GM12878 (cell line): ENCODE measurements at regions not wholly inside any gene's neighbourhood (a gene's known extent, or its start where the extent isn't known, plus 50 kb on each side); places are given as distances from the start of the nearest gene placed in this dataset.

Experiments
- ATAC-seq: fragments of 200-7000 bp; cut with Tn5 transposase; 3 replicates; pipeline ENCODE4 v1.9.1; 2020; ENCODE audit warnings: mild to moderate bottlenecking, moderate library complexity
- BruUV-seq: library from RNA; stranded (reverse); fragments of 400-500 nt; replicated peaks from 2 replicates; lab custom pipeline; 2021; lab: Mats Ljungman, UMichigan
- CTCF ChIA-PET: fragments of 300-600 bp; sonication (Branson Sonifier 250); formaldehyde crosslinking; extraction: SDS; loops from one replicate; lab custom pipeline; 2021; ENCODE audit warnings: inconsistent platforms; lab: Yijun Ruan, JAX
- POLR2A ChIA-PET: fragments of 350-600 bp; formaldehyde crosslinking; extraction: SDS; loops from one replicate; lab custom pipeline; 2021; ENCODE audit warnings: inconsistent platforms; lab: Charles Lee
- RAD21 ChIA-PET: fragments of 300-600 bp; sonication (Branson Sonifier 250); formaldehyde crosslinking; loops from one replicate; lab custom pipeline; 2023; ENCODE audit warnings: antibody characterized with exemption; ENCODE audit not compliant: unreplicated experiment; lab: Charles Lee
- SMC1A ChIA-PET: fragments of 300-600 bp; sonication (Branson Sonifier 250); formaldehyde crosslinking; loops from one replicate; lab custom pipeline; 2023; ENCODE audit not compliant: unreplicated experiment, uncharacterized antibody; lab: Charles Lee
- DNase-seq: peaks from one replicate; pipeline ENCODE4 v3.0.0-alpha.2; 2011; ENCODE audit warnings: low read depth, low spot score
- FAIRE-seq: peaks from 3 replicates; lab custom pipeline; 2011; peaks lifted over from hg19 to GRCh38; lab: Jason Lieb, UNC
- H2AFZ ChIP-seq: 2 replicates; pipeline ENCODE4 v1.6.0; 2011; ENCODE audit warnings: low read depth, low read length, control low read depth; ENCODE audit not compliant: control insufficient read depth
- H3K27ac ChIP-seq: 2 replicates; pipeline ENCODE4 v1.5.1; 2011; ENCODE audit warnings: control low read depth; ENCODE audit not compliant: control insufficient read depth, insufficient read depth
- H3K27me3 ChIP-seq, 2 experiments: replicated peaks in 1 of 2; 2 replicates each; pipeline versions ENCODE4 v1.6.0 to v1.6.1; 2011; ENCODE audit warnings: low read length in 1 of 2; ENCODE audit not compliant: control insufficient read depth in 2 of 2, insufficient read depth in 2 of 2
- H3K36me3 ChIP-seq, 2 experiments: 2 replicates each; pipeline ENCODE4 v1.5.1; 2011; ENCODE audit warnings: low read length in 1 of 2; ENCODE audit not compliant: control insufficient read depth in 2 of 2, insufficient read depth in 2 of 2
- H3K4me1 ChIP-seq: 2 replicates; pipeline ENCODE4 v1.6.1; 2011; ENCODE audit warnings: mild to moderate bottlenecking, low read length, moderate library complexity, mixed read lengths; ENCODE audit not compliant: control insufficient read depth, insufficient read depth
- H3K4me2 ChIP-seq: 2 replicates; pipeline ENCODE4 v1.6.0; 2011; ENCODE audit warnings: control low read depth; ENCODE audit not compliant: control insufficient read depth, insufficient read depth
- H3K4me3 ChIP-seq: fragments of 200-600 bp; sonication (generic); 2 replicates; pipeline ENCODE4 v1.5.1; 2016
- H3K79me2 ChIP-seq: 2 replicates; pipeline ENCODE4 v1.6.0; 2011; ENCODE audit warnings: low read length; ENCODE audit not compliant: control insufficient read depth, insufficient read depth
- H3K9ac ChIP-seq: 2 replicates; pipeline ENCODE4 v1.8.0; 2011; ENCODE audit warnings: low read length, control low read depth, mixed read lengths; ENCODE audit not compliant: control insufficient read depth, insufficient read depth
- H3K9me3 ChIP-seq: replicated peaks from 3 replicates; pipeline ENCODE4 v1.5.1; 2011; ENCODE audit warnings: mild to moderate bottlenecking, low read length; ENCODE audit not compliant: control insufficient read depth, insufficient read depth
- H4K20me1 ChIP-seq: 2 replicates; pipeline ENCODE4 v1.6.0; 2011; ENCODE audit not compliant: control insufficient read depth, insufficient read depth
- BCLAF1 ChIP-seq: fragments of 450-650 bp; IDR thresholded peaks from 2 replicates; pipeline ENCODE4 v1.6.1; 2017; ENCODE audit warnings: antibody characterized with exemption, mild to moderate bottlenecking, moderate library complexity
- CBX3 ChIP-seq: fragments of 200-600 bp; sonication (generic); IDR thresholded peaks from 2 replicates; pipeline ENCODE4 v1.6.1; 2016; ENCODE audit warnings: low read depth, borderline replicate concordance
- CHD1 ChIP-seq: IDR thresholded peaks from 2 replicates; pipeline ENCODE4 v1.6.1; 2012; ENCODE audit warnings: low read depth, low read length, improper control_type of control experiment
- DPF2 ChIP-seq: fragments of 450-650 bp; IDR thresholded peaks from 2 replicates; pipeline ENCODE4 v1.6.1; 2017; ENCODE audit warnings: mild to moderate bottlenecking
- ETV6 ChIP-seq, 2 experiments: fragments of 450-650 bp in 1 of 2; IDR thresholded peaks in 1 of 2; conservative IDR thresholded peaks in 1 of 2; 2 replicates each; pipeline ENCODE4 v1.6.1; 2014; ENCODE audit warnings: antibody characterized with exemption in 1 of 2, borderline replicate concordance in 1 of 2, low read depth in 1 of 2, mild to moderate bottlenecking in 1 of 2, moderate library complexity in 1 of 2
- GABPA ChIP-seq: IDR thresholded peaks from 2 replicates; pipeline ENCODE4 v1.6.1; 2014; ENCODE audit warnings: antibody characterized with exemption, low read depth, mild to moderate bottlenecking, inconsistent platforms
- MYC ChIP-seq: IDR thresholded peaks from 2 replicates; pipeline ENCODE4 v1.6.1; 2011; ENCODE audit warnings: mild to moderate bottlenecking, low read length, moderate library complexity, inconsistent platforms; ENCODE audit not compliant: insufficient read depth, insufficient replicate concordance, insufficient read length, severe bottlenecking
- PAX5 ChIP-seq: IDR thresholded peaks from 2 replicates; pipeline ENCODE4 v1.6.1; 2011; ENCODE audit warnings: low read depth, low read length, borderline replicate concordance
- RAD21 ChIP-seq: IDR thresholded peaks from 2 replicates; pipeline ENCODE4 v1.6.1; 2011; ENCODE audit warnings: mild to moderate bottlenecking, low read depth, low read length, moderate library complexity; ENCODE audit not compliant: insufficient read depth
- RBBP5 ChIP-seq: fragments of 200-600 bp; sonication (generic); conservative IDR thresholded peaks from 2 replicates; pipeline ENCODE4 v1.6.1; 2016
- SMARCA5 ChIP-seq: fragments of 450-650 bp; IDR thresholded peaks from 2 replicates; pipeline ENCODE4 v1.6.1; 2017; ENCODE audit warnings: mild to moderate bottlenecking
- SUPT20H ChIP-seq: IDR thresholded peaks from 2 replicates; pipeline ENCODE4 v1.6.1; 2011; ENCODE audit warnings: low read depth, mild to moderate bottlenecking, low read length, moderate library complexity, borderline replicate concordance; ENCODE audit not compliant: control insufficient read depth
- SUZ12 ChIP-seq: fragments of 200-600 bp; sonication (generic); IDR thresholded peaks from one replicate; pipeline ENCODE4 v1.6.1; 2018; ENCODE audit warnings: antibody characterized with exemption, mild to moderate bottlenecking; ENCODE audit not compliant: unreplicated experiment
- USF1 ChIP-seq: IDR thresholded peaks from 2 replicates; pipeline ENCODE4 v1.6.1; 2011; ENCODE audit warnings: borderline replicate concordance, low read depth, mild to moderate bottlenecking, moderate library complexity, mixed read lengths, low read length; ENCODE audit not compliant: insufficient read depth; ENCODE audit errors: extremely low read length
- WRNIP1 ChIP-seq: IDR thresholded peaks from 2 replicates; pipeline ENCODE4 v1.6.1; 2011; ENCODE audit warnings: low read depth, low read length, improper control_type of control experiment, borderline replicate concordance
- in situ Hi-C: fragments of 300-500 bp; cut with MboI; formaldehyde crosslinking; loops from 9 replicates; pipeline ENCODE4 v1.14.3; 2018; ENCODE audit warnings: mixed read lengths
- intact Hi-C: fragments of 100-400 bp; cut with micrococcal nuclease; formaldehyde crosslinking; loops from one replicate; pipeline ENCODE4 v1.14.2; 2022; ENCODE audit not compliant: unreplicated experiment
- TF ChIP-seq, protein P1 (sequence below): fragments of 450-650 bp; IDR thresholded peaks from 2 replicates; pipeline ENCODE4 v1.6.1; 2017; ENCODE audit warnings: mild to moderate bottlenecking, moderate library complexity
- TF ChIP-seq, protein P2 (sequence below): IDR thresholded peaks from 2 replicates; pipeline ENCODE4 v1.6.1; 2012; ENCODE audit warnings: low read depth, low read length, improper control_type of control experiment

DNA sequence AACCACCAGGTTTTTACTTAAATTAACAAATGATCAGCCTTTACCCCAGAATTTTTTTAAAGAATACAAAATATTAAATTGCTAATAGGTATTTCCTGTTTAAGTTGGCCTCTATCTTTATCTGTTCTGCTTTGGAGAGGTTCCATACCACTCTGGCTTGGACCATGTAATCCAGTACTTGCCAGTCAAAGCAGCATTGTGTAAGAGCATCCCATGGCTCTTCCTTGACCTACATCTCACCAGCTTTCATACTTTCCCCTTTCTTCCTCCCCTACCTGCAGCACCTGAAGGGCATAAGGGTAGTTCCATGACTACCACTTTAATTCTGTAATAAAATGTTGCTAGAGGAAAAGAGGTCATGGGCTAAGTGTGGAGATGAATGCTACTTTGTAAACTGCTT is 140.8 kb upstream of the MTAP start:
- ChIA-PET POLR2A (no interaction called here), SMC1A (no interaction called here), RAD21 (no interaction called here), CTCF (no interaction called here)
- in situ Hi-C loops = no loop called here
- H3K79me2 ChIP-seq = no peaks in the 10 kb centered on the region
- no peak overlapping the region for H3K9ac ChIP-seq
- H3K27ac ChIP-seq = no peak overlapping the region
- no peak overlapping the region for H3K4me2 ChIP-seq
- FAIRE-seq (no peak), DNase-seq (no peak), ATAC-seq (no peak)
- no peaks in the 10 kb centered on the region for H3K36me3 ChIP-seq
- intact Hi-C loops = no loop called here
- no peak overlapping the region for H3K4me3 ChIP-seq
- no peaks in the 10 kb centered on the region for H4K20me1 ChIP-seq
- H3K9me3 ChIP-seq = no peaks in the 10 kb centered on the region
- BruUV-seq = no TSS peak
- H3K4me1 ChIP-seq = no peaks in the 10 kb centered on the region
- no peak for TF ChIP-seq RAD21
- TF ChIP-seq CHD1 = no peak
- TF ChIP-seq, protein P1, sequence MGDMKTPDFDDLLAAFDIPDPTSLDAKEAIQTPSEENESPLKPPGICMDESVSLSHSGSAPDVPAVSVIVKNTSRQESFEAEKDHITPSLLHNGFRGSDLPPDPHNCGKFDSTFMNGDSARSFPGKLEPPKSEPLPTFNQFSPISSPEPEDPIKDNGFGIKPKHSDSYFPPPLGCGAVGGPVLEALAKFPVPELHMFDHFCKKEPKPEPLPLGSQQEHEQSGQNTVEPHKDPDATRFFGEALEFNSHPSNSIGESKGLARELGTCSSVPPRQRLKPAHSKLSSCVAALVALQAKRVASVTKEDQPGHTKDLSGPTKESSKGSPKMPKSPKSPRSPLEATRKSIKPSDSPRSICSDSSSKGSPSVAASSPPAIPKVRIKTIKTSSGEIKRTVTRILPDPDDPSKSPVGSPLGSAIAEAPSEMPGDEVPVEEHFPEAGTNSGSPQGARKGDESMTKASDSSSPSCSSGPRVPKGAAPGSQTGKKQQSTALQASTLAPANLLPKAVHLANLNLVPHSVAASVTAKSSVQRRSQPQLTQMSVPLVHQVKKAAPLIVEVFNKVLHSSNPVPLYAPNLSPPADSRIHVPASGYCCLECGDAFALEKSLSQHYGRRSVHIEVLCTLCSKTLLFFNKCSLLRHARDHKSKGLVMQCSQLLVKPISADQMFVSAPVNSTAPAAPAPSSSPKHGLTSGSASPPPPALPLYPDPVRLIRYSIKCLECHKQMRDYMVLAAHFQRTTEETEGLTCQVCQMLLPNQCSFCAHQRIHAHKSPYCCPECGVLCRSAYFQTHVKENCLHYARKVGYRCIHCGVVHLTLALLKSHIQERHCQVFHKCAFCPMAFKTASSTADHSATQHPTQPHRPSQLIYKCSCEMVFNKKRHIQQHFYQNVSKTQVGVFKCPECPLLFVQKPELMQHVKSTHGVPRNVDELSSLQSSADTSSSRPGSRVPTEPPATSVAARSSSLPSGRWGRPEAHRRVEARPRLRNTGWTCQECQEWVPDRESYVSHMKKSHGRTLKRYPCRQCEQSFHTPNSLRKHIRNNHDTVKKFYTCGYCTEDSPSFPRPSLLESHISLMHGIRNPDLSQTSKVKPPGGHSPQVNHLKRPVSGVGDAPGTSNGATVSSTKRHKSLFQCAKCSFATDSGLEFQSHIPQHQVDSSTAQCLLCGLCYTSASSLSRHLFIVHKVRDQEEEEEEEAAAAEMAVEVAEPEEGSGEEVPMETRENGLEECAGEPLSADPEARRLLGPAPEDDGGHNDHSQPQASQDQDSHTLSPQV = no peak
- TF ChIP-seq RBBP5 = no peak
- no peak for TF ChIP-seq SUPT20H
- no peak for TF ChIP-seq ETV6 (conservative IDR thresholded peaks at IDR 0.05 in 1 of 2, IDR thresholded peaks at IDR 0.05 in 1 of 2; ENCODE audit: borderline replicate concordance in 1 of 2, low read depth in 1 of 2)
- TF ChIP-seq GABPA = no peak
- TF ChIP-seq, protein P2, sequence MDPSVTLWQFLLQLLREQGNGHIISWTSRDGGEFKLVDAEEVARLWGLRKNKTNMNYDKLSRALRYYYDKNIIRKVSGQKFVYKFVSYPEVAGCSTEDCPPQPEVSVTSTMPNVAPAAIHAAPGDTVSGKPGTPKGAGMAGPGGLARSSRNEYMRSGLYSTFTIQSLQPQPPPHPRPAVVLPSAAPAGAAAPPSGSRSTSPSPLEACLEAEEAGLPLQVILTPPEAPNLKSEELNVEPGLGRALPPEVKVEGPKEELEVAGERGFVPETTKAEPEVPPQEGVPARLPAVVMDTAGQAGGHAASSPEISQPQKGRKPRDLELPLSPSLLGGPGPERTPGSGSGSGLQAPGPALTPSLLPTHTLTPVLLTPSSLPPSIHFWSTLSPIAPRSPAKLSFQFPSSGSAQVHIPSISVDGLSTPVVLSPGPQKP = no peak
- TF ChIP-seq USF1 = no peak
- no peak for TF ChIP-seq BCLAF1
- no peak for TF ChIP-seq SMARCA5
- no peak for TF ChIP-seq WRNIP1
- TF ChIP-seq SUZ12 = no peak
- no peak for TF ChIP-seq PAX5
- no peak for TF ChIP-seq DPF2
- TF ChIP-seq MYC = no peak
- no peak for TF ChIP-seq CBX3
- H3K27me3 ChIP-seq = peaks cover 0 to 2% of the 10 kb centered on the region in 2 experiments; a peak in 1 of 4 replicates
- no peak overlapping the region for H2AFZ ChIP-seq
